ENCODE measurements at regions not wholly inside any gene's neighbourhood (a gene's known extent, or its start where the extent isn't known, plus 50 kb on each side); places are given as distances from the start of the nearest gene placed in this dataset.

DNA sequence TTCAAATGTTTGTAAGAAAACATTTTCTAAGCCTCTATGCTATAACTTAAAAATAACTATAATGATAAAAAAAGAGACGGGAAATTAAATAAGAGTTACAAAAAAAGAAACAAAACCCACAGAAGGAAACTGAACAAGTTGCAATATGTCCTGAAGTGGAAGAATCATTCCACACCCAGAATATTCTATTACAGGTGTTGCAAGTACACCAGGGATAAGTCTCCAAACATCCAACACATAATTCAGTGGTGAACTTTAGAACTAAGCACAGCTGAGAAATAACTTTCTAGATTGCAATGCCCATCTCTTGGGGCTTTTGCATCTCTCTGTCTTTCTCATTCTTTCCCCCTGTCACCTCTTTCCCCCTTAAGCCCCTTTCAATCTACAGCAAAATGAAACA, 325.2 kb downstream of the BRINP1 start:
- TF ChIP-seq, protein P1, sequence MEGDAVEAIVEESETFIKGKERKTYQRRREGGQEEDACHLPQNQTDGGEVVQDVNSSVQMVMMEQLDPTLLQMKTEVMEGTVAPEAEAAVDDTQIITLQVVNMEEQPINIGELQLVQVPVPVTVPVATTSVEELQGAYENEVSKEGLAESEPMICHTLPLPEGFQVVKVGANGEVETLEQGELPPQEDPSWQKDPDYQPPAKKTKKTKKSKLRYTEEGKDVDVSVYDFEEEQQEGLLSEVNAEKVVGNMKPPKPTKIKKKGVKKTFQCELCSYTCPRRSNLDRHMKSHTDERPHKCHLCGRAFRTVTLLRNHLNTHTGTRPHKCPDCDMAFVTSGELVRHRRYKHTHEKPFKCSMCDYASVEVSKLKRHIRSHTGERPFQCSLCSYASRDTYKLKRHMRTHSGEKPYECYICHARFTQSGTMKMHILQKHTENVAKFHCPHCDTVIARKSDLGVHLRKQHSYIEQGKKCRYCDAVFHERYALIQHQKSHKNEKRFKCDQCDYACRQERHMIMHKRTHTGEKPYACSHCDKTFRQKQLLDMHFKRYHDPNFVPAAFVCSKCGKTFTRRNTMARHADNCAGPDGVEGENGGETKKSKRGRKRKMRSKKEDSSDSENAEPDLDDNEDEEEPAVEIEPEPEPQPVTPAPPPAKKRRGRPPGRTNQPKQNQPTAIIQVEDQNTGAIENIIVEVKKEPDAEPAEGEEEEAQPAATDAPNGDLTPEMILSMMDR (IDR thresholded peaks at IDR 0.05) = no peak
- TF ChIP-seq NR2C2 (CRISPR knock-in tag; IDR thresholded peaks at IDR 0.05) (no peak), TEAD4 (CRISPR knock-in tag; IDR thresholded peaks at IDR 0.05) (no peak), GABPB1 (CRISPR knock-in tag; IDR thresholded peaks at IDR 0.05) (no peak), TCF7 (CRISPR knock-in tag; IDR thresholded peaks at IDR 0.05; ENCODE audit: low read depth) (no peak), ZNF263 (CRISPR knock-in tag; IDR thresholded peaks at IDR 0.05; ENCODE audit: low read depth) (no peak), ETV6 (CRISPR knock-in tag; IDR thresholded peaks at IDR 0.05) (no peak), CBFB (CRISPR knock-in tag; IDR thresholded peaks at IDR 0.05; ENCODE audit: low read depth) (no peak), ZBTB43 (CRISPR knock-in tag; IDR thresholded peaks at IDR 0.05) (no peak), SMAD4 (CRISPR knock-in tag; IDR thresholded peaks at IDR 0.05) (no peak), ZNF138 (CRISPR knock-in tag; conservative IDR thresholded peaks at IDR 0.05) (no peak)
- TF ChIP-seq, protein P2, sequence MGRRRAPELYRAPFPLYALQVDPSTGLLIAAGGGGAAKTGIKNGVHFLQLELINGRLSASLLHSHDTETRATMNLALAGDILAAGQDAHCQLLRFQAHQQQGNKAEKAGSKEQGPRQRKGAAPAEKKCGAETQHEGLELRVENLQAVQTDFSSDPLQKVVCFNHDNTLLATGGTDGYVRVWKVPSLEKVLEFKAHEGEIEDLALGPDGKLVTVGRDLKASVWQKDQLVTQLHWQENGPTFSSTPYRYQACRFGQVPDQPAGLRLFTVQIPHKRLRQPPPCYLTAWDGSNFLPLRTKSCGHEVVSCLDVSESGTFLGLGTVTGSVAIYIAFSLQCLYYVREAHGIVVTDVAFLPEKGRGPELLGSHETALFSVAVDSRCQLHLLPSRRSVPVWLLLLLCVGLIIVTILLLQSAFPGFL (CRISPR knock-in tag; IDR thresholded peaks at IDR 0.05; ENCODE audit: borderline replicate concordance) = no peak
- TF ChIP-seq, protein P3, sequence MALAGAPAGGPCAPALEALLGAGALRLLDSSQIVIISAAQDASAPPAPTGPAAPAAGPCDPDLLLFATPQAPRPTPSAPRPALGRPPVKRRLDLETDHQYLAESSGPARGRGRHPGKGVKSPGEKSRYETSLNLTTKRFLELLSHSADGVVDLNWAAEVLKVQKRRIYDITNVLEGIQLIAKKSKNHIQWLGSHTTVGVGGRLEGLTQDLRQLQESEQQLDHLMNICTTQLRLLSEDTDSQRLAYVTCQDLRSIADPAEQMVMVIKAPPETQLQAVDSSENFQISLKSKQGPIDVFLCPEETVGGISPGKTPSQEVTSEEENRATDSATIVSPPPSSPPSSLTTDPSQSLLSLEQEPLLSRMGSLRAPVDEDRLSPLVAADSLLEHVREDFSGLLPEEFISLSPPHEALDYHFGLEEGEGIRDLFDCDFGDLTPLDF (CRISPR knock-in tag; IDR thresholded peaks at IDR 0.05) = no peak
- TF ChIP-seq, protein P4, sequence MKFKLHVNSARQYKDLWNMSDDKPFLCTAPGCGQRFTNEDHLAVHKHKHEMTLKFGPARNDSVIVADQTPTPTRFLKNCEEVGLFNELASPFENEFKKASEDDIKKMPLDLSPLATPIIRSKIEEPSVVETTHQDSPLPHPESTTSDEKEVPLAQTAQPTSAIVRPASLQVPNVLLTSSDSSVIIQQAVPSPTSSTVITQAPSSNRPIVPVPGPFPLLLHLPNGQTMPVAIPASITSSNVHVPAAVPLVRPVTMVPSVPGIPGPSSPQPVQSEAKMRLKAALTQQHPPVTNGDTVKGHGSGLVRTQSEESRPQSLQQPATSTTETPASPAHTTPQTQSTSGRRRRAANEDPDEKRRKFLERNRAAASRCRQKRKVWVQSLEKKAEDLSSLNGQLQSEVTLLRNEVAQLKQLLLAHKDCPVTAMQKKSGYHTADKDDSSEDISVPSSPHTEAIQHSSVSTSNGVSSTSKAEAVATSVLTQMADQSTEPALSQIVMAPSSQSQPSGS (CRISPR knock-in tag; IDR thresholded peaks at IDR 0.05; ENCODE audit: borderline replicate concordance, low read depth) = no peak

All from WTC11 (cell line).